Neuronal stem cell (in vitro differentiated cells): ENCODE measurements at regions not wholly inside any gene's neighbourhood (a gene's known extent, or its start where the extent isn't known, plus 50 kb on each side); places are given as distances from the start of the nearest gene placed in this dataset.
"Not testable (repeated sequence)": the region's sequence is repeated elsewhere in the genome, so short reads cannot be mapped to it uniquely, and the experiment has no call there.

ENCODE experiments used
- DNase-seq: peaks from one replicate; pipeline ENCODE4 v3.0.0-alpha.2; 2013; ENCODE audit warnings: low spot score
- H2AFZ ChIP-seq: one replicate; pipeline ENCODE4 v1.6.1; 2013; ENCODE audit warnings: mild to moderate bottlenecking, low read length, inconsistent platforms
- H2AK5ac ChIP-seq: 2 replicates; pipeline ENCODE4 v1.6.1; 2013; ENCODE audit warnings: low read depth, mild to moderate bottlenecking, inconsistent platforms, low read length, moderate library complexity, mixed read lengths
- H2BK120ac ChIP-seq: 2 replicates; pipeline ENCODE4 v1.6.1; 2013; ENCODE audit warnings: low read depth, mild to moderate bottlenecking, inconsistent platforms, low read length, moderate library complexity, mixed read lengths
- H2BK12ac ChIP-seq: one replicate; pipeline ENCODE4 v1.6.1; 2013; ENCODE audit warnings: low read length, inconsistent platforms
- H2BK15ac ChIP-seq: 2 replicates; pipeline ENCODE4 v1.6.1; 2013; ENCODE audit warnings: mild to moderate bottlenecking, low read length, inconsistent platforms, mixed read lengths
- H2BK5ac ChIP-seq: one replicate; pipeline ENCODE4 v1.6.1; 2013; ENCODE audit warnings: inconsistent platforms, mild to moderate bottlenecking, low read length, moderate library complexity
- H3K14ac ChIP-seq: one replicate; pipeline ENCODE4 v1.6.1; 2013; ENCODE audit warnings: low read length, inconsistent platforms
- H3K18ac ChIP-seq: 2 replicates; pipeline ENCODE4 v1.6.1; 2013; ENCODE audit warnings: low read length, inconsistent platforms
- H3K23ac ChIP-seq: 2 replicates; pipeline ENCODE4 v1.6.1; 2013; ENCODE audit warnings: low read depth, mild to moderate bottlenecking, mixed read lengths, low read length, inconsistent platforms; ENCODE audit not compliant: poor library complexity
- H3K27ac ChIP-seq: replicated peaks from 3 replicates; pipeline ENCODE4 v1.5.1; 2013; ENCODE audit warnings: low read length, inconsistent platforms
- H3K27me3 ChIP-seq, 3 experiments: 2 replicates each; pipeline ENCODE4 v1.6.1; 2013; ENCODE audit warnings: low read length in 3 of 3, mild to moderate bottlenecking in 2 of 3, inconsistent platforms in 1 of 3, low read depth in 1 of 3, mixed read lengths in 1 of 3, moderate library complexity in 1 of 3; ENCODE audit not compliant: control insufficient read depth in 3 of 3, insufficient read depth in 3 of 3
- H3K36me3 ChIP-seq, 2 donors: replicated peaks in 1 of 2; 2 replicates each; pipeline ENCODE4 v1.6.1; 2013; ENCODE audit warnings: low read length in 2 of 2; ENCODE audit not compliant: control insufficient read depth in 2 of 2, insufficient read depth in 2 of 2
- H3K4ac ChIP-seq: 2 replicates; pipeline ENCODE4 v1.6.1; 2013; ENCODE audit warnings: inconsistent platforms, mild to moderate bottlenecking, low read length, moderate library complexity
- H3K4me1 ChIP-seq, 2 donors: 1 replicate in 1 of 2; 2 replicates in 1 of 2; pipeline ENCODE4 v1.6.1; 2013; ENCODE audit warnings: low read length in 2 of 2, low read depth in 1 of 2; ENCODE audit not compliant: control insufficient read depth in 2 of 2, insufficient read depth in 1 of 2
- H3K4me2 ChIP-seq: one replicate; pipeline ENCODE4 v1.6.1; 2013; ENCODE audit warnings: mild to moderate bottlenecking, low read length, inconsistent platforms; ENCODE audit not compliant: insufficient read depth, poor library complexity, severe bottlenecking
- H3K4me3 ChIP-seq, 2 donors: 2 replicates each; pipeline ENCODE4 v1.5.1; 2013; ENCODE audit warnings: low read length in 2 of 2, mild to moderate bottlenecking in 2 of 2, inconsistent platforms in 1 of 2, moderate library complexity in 1 of 2
- H3K79me1 ChIP-seq: one replicate; pipeline ENCODE4 v1.6.1; 2013; ENCODE audit warnings: low read depth, mild to moderate bottlenecking, inconsistent platforms, low read length, moderate library complexity
- H3K9ac ChIP-seq: one replicate; pipeline ENCODE4 v1.6.1; 2013; ENCODE audit warnings: mild to moderate bottlenecking, low read depth, low read length, inconsistent platforms; ENCODE audit not compliant: poor library complexity
- H3K9me3 ChIP-seq, 2 donors: replicated peaks in 1 of 2; 2 replicates each; pipeline versions ENCODE3 to v1.6.1; 2013; ENCODE audit warnings: low read length in 2 of 2, mild to moderate bottlenecking in 2 of 2, inconsistent platforms in 1 of 2, low read depth in 1 of 2, mixed read lengths in 1 of 2, moderate library complexity in 1 of 2; ENCODE audit not compliant: control insufficient read depth in 2 of 2, insufficient read depth in 1 of 2
- H4K8ac ChIP-seq: one replicate; pipeline ENCODE4 v1.6.1; 2013; ENCODE audit warnings: low read depth, mild to moderate bottlenecking, inconsistent platforms, low read length, moderate library complexity
- H4K91ac ChIP-seq: one replicate; pipeline ENCODE4 v1.6.1; 2013; ENCODE audit warnings: low read length, low read depth, mild to moderate bottlenecking, inconsistent platforms; ENCODE audit not compliant: poor library complexity
- WGBS, 2 donors: extraction: QIAGEN DNeasy Blood & Tissue Kit; methylation state at CpG; one replicate each; pipeline ENCODE4 v1.1.7; 2013; ENCODE audit warnings: missing lambda C conversion rate in 2 of 2, mixed read lengths in 1 of 2; ENCODE audit not compliant: insufficient read length in 2 of 2, insufficient replicate concordance in 1 of 2; ENCODE audit errors: extremely low coverage in 2 of 2; 5-methylcytosine and 5-hydroxymethylcytosine counted together

- H4K8ac ChIP-seq: no peak overlapping the region
- no peak for DNase-seq
- no peak overlapping the region for H2BK120ac ChIP-seq
- H2BK15ac ChIP-seq: no peak overlapping the region
- no peak overlapping the region for H4K91ac ChIP-seq
- H3K9ac ChIP-seq: no peak overlapping the region
- H2AFZ ChIP-seq: no peak overlapping the region
- no peak overlapping the region for H2AK5ac ChIP-seq
- H3K14ac ChIP-seq: no peak overlapping the region
- H3K23ac ChIP-seq: no peak overlapping the region
- whole genome bisulfite sequencing, 2 donors: no CpG with 5 or more reads among the region's 1 CpG
- H3K9me3 ChIP-seq: peaks cover 0 to 4% of the 10 kb centered on the region in 2 donors
- H2BK12ac ChIP-seq: no peak overlapping the region
- no peak overlapping the region for H3K4me3 ChIP-seq
- H3K27ac ChIP-seq: no peak overlapping the region
- no peak overlapping the region for H2BK5ac ChIP-seq
- H3K18ac ChIP-seq: no peak overlapping the region
- H3K36me3 ChIP-seq: no peaks in the 10 kb centered on the region
- H3K4me1 ChIP-seq: no peaks in the 10 kb centered on the region
- H3K79me1 ChIP-seq: no peaks in the 10 kb centered on the region
- H3K27me3 ChIP-seq: no peaks in the 10 kb centered on the region
- no peak overlapping the region for H3K4ac ChIP-seq
- H3K4me2 ChIP-seq: no peak overlapping the region
Observed at GRCh38 chr2:185265747-185266146, 472.9 kb upstream of the FSIP2 start.

GRCh38 chr2:185268651-185269050 lies 470.0 kb upstream of the FSIP2 start:
- no peak for DNase-seq
- Histone ChIP-seq H3K27ac (no peak overlapping the region), H4K91ac (no peak overlapping the region), H2AK5ac (no peak overlapping the region), H2AFZ (no peak overlapping the region), H3K23ac (no peak overlapping the region), H3K4me3 (no peak overlapping the region), H2BK15ac (no peak overlapping the region), H3K4ac (no peak overlapping the region), H2BK5ac (no peak overlapping the region), H3K18ac (no peak overlapping the region), H3K79me1 (no peaks in the 10 kb centered on the region), H2BK120ac (no peak overlapping the region), H3K9me3 (peaks cover 0 to 4% of the 10 kb centered on the region in 2 donors), H2BK12ac (no peak overlapping the region), H3K4me2 (no peak overlapping the region), H4K8ac (no peak overlapping the region), H3K36me3 (no peaks in the 10 kb centered on the region), H3K27me3 (no peaks in the 10 kb centered on the region), H3K4me1 (no peaks in the 10 kb centered on the region), H3K14ac (no peak overlapping the region), H3K9ac (no peak overlapping the region)
- no CpG with 5 or more reads among the region's 3 CpGs for WGBS, 2 donors

- Histone ChIP-seq H2BK120ac (no peak overlapping the region), H3K9ac (no peak overlapping the region), H2AFZ (no peak overlapping the region), H3K4me1 (no peaks in the 10 kb centered on the region), H3K18ac (no peak overlapping the region), H2AK5ac (no peak overlapping the region), H3K79me1 (no peaks in the 10 kb centered on the region), H3K23ac (no peak overlapping the region), H2BK12ac (no peak overlapping the region), H3K9me3 (no peaks in the 10 kb centered on the region), H3K27ac (no peak overlapping the region), H3K4me3 (no peak overlapping the region), H3K14ac (no peak overlapping the region), H2BK15ac (no peak overlapping the region), H2BK5ac (no peak overlapping the region), H4K8ac (no peak overlapping the region), H3K4ac (no peak overlapping the region), H3K4me2 (no peak overlapping the region), H3K36me3 (no peaks in the 10 kb centered on the region), H4K91ac (no peak overlapping the region), H3K27me3 (no peaks in the 10 kb centered on the region)
- WGBS, 2 donors: no CpG with 5 or more reads among the region's 4 CpGs
- DNase-seq: no peak
Observed at GRCh38 chr2:185274718-185275484, 463.7 kb upstream of the FSIP2 start.

- H2BK5ac ChIP-seq, H3K27me3 ChIP-seq, H3K23ac ChIP-seq, H2BK12ac ChIP-seq, H3K9ac ChIP-seq, H2AFZ ChIP-seq, H3K18ac ChIP-seq, H3K4me2 ChIP-seq, H3K27ac ChIP-seq, H3K14ac ChIP-seq, DNase-seq, H4K91ac ChIP-seq, H2BK120ac ChIP-seq, H3K4me3 ChIP-seq, H3K4ac ChIP-seq, H2AK5ac ChIP-seq, H3K36me3 ChIP-seq, H4K8ac ChIP-seq, H2BK15ac ChIP-seq, H3K4me1 ChIP-seq, H3K79me1 ChIP-seq, H3K9me3 ChIP-seq: not testable (repeated sequence)
- no CpG with 5 or more reads among the region's 3 CpGs for WGBS, 2 donors
Observed at GRCh38 chr2:185275979-185276378, 462.6 kb upstream of the FSIP2 start.
